CD4-positive, alpha-beta T cell treated with Interleukin-15 for 4 hours (primary cell): ENCODE measurements at regions not wholly inside any gene's neighbourhood (a gene's known extent, or its start where the extent isn't known, plus 50 kb on each side); places are given as distances from the start of the nearest gene placed in this dataset.
A peak's percentile ranks its signal among the peaks of the same experiment; 100 is the strongest.
"Not testable (repeated sequence)": the region's sequence is repeated elsewhere in the genome, so short reads cannot be mapped to it uniquely, and the experiment has no call there.

Source experiments
- DNase-seq: peaks from one replicate; pipeline ENCODE4 v3.0.0-alpha.2; 2020; ENCODE audit warnings: low spot score

DNA sequence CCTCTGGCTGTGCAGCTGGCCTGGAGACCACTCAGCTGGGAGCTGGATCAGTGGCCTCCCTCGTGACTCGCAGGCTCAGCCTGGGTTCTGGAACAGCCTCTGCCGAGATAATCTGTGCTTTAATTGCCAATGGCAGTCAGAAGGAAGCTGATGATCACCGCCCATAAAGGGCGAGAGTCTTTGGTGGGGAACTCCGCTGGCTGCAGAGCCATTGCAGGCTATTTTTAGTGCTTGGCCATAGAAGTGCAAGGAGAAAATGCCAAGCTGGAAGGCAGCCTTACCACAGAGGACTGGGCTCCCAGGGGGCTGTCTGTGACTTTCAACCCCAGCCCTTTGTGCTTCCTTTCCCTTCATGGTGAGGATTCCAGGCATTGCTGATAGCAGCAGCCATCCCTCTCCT, 62.2 kb upstream of the TENM4 start:
- no peak for DNase-seq

DNA sequence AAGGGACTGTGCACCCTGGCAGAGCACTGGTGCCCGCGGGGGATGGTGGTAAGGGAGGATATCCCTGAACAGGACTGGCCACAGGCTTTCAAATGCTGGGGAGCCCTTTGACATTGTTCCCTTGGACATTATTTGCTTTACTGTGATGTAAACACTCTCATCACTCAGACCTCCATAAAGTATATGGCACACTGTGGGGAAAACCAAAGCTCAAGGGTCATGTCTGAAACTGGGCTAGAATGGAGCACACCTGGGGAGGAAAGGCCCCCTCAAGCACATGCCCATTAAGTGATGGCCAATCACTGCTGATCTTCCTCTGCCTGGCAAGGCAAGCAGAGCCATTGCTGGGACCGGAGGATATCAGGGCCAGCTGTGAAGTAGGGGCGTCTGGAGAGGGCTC, 60.9 kb upstream of the TENM4 start:
- no peak for DNase-seq

DNA sequence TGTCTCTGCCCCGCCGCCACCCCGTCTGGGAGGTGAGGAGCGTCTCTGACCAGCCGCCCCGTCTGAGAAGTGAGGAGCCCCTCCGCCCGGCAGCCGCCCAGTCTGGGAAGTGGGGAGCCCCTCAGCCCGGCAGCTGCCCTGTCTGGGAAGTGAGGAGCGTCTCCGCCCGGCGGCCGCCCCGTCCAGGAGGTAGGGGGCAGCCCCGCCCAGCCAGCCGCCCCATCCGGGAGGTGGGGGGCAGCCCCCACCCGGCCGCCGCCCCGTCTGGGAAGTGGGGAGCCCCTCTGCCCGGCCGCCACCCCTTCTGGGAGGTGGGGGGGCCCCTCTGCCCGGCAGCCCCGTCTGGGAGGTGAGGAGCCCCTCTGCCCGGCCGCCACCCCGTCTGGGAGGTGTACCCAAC, 59.1 kb upstream of the TENM4 start:
- not testable (repeated sequence) for DNase-seq

DNA sequence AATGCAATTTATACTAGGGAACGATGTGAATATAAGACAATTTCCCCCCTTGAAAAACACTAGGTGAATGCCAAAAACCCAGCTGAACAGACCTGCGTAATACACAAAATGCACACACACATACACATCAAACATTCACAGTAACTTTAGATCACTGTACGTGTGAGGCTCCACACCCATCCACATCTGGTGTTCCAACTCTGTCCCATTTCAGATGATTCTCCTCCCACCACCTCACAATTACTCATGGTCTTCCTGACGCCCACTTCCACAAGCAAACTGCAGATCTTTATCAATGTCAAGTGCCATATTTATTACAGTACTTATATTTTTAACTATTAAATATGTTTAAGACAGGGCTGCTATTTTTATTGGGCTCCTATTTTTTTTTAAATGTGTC, 57.8 kb upstream of the TENM4 start:
- DNase-seq: no peak

DNA sequence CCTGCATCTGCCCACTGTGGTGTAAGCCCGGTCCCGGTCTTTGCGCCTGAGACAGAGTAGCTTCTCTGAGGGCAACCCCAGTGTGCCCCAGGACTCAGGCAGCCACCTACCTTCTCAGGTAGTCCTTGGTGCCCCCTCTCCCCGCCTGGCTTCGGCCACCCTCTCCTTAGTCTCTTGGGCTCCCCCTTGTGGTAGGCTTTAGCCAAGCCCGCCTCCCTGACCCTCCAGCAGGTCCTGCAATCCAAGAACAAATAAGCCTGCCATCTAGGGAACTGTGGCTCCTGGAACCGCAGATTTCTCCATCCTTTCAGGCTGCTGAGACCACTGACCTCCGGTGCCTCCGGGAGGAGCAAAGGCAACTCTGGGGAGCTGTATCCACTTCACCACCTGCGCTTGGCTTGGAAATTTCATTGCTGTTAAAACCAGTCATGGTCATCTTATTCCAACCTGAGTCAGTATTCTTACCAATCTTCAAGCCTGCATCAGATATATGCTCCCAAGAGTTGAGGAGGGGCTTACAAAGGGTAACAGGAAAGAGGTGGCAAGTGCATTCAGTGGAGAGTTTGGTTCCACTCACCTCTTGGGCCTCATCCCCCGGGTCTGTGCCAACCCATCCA, 52.8 kb upstream of the TENM4 start:
- peak; percentile 9 for DNase-seq

DNA sequence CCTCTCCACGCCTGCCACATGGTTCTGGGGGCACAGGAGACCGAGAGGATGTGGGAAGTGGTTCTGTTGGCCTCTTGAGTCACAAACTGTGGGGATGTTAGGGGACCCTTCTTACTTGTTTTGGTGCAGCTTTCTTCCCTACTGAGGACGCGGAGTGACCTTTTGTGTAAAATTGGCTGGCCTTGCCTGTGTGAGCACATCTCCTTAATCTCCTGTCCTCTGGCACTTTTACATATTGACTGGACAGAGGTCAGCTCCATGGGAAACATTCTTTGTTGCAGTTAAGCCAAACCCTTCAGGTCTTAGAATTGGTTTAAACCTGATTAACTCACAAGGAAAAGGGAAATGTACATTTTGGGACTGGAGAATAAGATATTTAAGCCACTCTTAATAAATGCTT, 51.2 kb upstream of the TENM4 start:
- DNase-seq: no peak
